ENCODE measurements at regions not wholly inside any gene's neighbourhood (a gene's known extent, or its start where the extent isn't known, plus 50 kb on each side); places are given as distances from the start of the nearest gene placed in this dataset.

- no peak for DNase-seq (ENCODE audit: insufficient read length, low spot score)
- TF ChIP-seq PAX5 (IDR thresholded peaks at IDR 0.05; ENCODE audit: insufficient read depth, low read length, severe bottlenecking) (no peak), SPI1 (IDR thresholded peaks at IDR 0.05; ENCODE audit: low read depth, low read length) (no peak), TAF1 (IDR thresholded peaks at IDR 0.05; ENCODE audit: low read depth, low read length) (no peak), POLR2A (IDR thresholded peaks at IDR 0.05; ENCODE audit: low read depth, low read length) (no peak), POU2F2 (IDR thresholded peaks at IDR 0.05; ENCODE audit: low read depth, low read length) (no peak), POLR2AphosphoS5 (IDR thresholded peaks at IDR 0.05; ENCODE audit: low read depth, low read length) (no peak)
- no peak for FAIRE-seq
Measured at GRCh38 chrX:22628275-22628674, 355.6 kb downstream of the CBLL2 start.

GRCh38 chrX:22629105-22629725, 356.5 kb downstream of the CBLL2 start:
- no peak for TF ChIP-seq POLR2AphosphoS5 (IDR thresholded peaks at IDR 0.05; ENCODE audit: low read depth, low read length)
- no peak for TF ChIP-seq POLR2A (IDR thresholded peaks at IDR 0.05; ENCODE audit: low read depth, low read length)
- no peak for TF ChIP-seq TAF1 (IDR thresholded peaks at IDR 0.05; ENCODE audit: low read depth, low read length)
- no peak for TF ChIP-seq POU2F2 (IDR thresholded peaks at IDR 0.05; ENCODE audit: low read depth, low read length)
- TF ChIP-seq SPI1 (IDR thresholded peaks at IDR 0.05; ENCODE audit: low read depth, low read length), result no peak
- TF ChIP-seq PAX5 (IDR thresholded peaks at IDR 0.05; ENCODE audit: insufficient read depth, low read length, severe bottlenecking), result no peak
- no peak for DNase-seq (ENCODE audit: insufficient read length, low spot score)
- FAIRE-seq, result no peak

GRCh38 chrX:22634083-22634482, 361.4 kb downstream of the CBLL2 start:
- no peak for FAIRE-seq

GRCh38 chrX:22634751-22635150, 362.0 kb downstream of the CBLL2 start:
- FAIRE-seq, result no peak
- TF ChIP-seq TAF1 (IDR thresholded peaks at IDR 0.05; ENCODE audit: low read depth, low read length) (no peak), PAX5 (IDR thresholded peaks at IDR 0.05; ENCODE audit: insufficient read depth, low read length, severe bottlenecking) (no peak), SPI1 (IDR thresholded peaks at IDR 0.05; ENCODE audit: low read depth, low read length) (no peak), POU2F2 (IDR thresholded peaks at IDR 0.05; ENCODE audit: low read depth, low read length) (no peak), POLR2AphosphoS5 (IDR thresholded peaks at IDR 0.05; ENCODE audit: low read depth, low read length) (no peak), POLR2A (IDR thresholded peaks at IDR 0.05; ENCODE audit: low read depth, low read length) (no peak)
- no peak for DNase-seq (ENCODE audit: insufficient read length, low spot score)

More at GRCh38 chrX:22634083-22634482, 361.4 kb downstream of the CBLL2 start:
- TF ChIP-seq POU2F2 (IDR thresholded peaks at IDR 0.05; ENCODE audit: low read depth, low read length), result no peak
- no peak for TF ChIP-seq TAF1 (IDR thresholded peaks at IDR 0.05; ENCODE audit: low read depth, low read length)
- no peak for DNase-seq (ENCODE audit: insufficient read length, low spot score)

GRCh38 chrX:22648281-22648680, 351.5 kb upstream of the DDX53 start:
- FAIRE-seq (no peak), DNase-seq (ENCODE audit: insufficient read length, low spot score) (no peak)
- TF ChIP-seq POU2F2 (IDR thresholded peaks at IDR 0.05; ENCODE audit: low read depth, low read length) (no peak), PAX5 (IDR thresholded peaks at IDR 0.05; ENCODE audit: insufficient read depth, low read length, severe bottlenecking) (no peak), POLR2A (IDR thresholded peaks at IDR 0.05; ENCODE audit: low read depth, low read length) (no peak), SPI1 (IDR thresholded peaks at IDR 0.05; ENCODE audit: low read depth, low read length) (no peak), TAF1 (IDR thresholded peaks at IDR 0.05; ENCODE audit: low read depth, low read length) (no peak), POLR2AphosphoS5 (IDR thresholded peaks at IDR 0.05; ENCODE audit: low read depth, low read length) (no peak)

- FAIRE-seq (no peak), DNase-seq (ENCODE audit: insufficient read length, low spot score) (no peak)
- TF ChIP-seq PAX5 (IDR thresholded peaks at IDR 0.05; ENCODE audit: insufficient read depth, low read length, severe bottlenecking) (no peak), POLR2A (IDR thresholded peaks at IDR 0.05; ENCODE audit: low read depth, low read length) (no peak), POU2F2 (IDR thresholded peaks at IDR 0.05; ENCODE audit: low read depth, low read length) (no peak), TAF1 (IDR thresholded peaks at IDR 0.05; ENCODE audit: low read depth, low read length) (no peak), SPI1 (IDR thresholded peaks at IDR 0.05; ENCODE audit: low read depth, low read length) (no peak), POLR2AphosphoS5 (IDR thresholded peaks at IDR 0.05; ENCODE audit: low read depth, low read length) (no peak)
Measured at GRCh38 chrX:22650691-22651090, 349.1 kb upstream of the DDX53 start.

GRCh38 chrX:22652596-22652995, 347.2 kb upstream of the DDX53 start:
- FAIRE-seq, result no peak

GRCh38 chrX:22660756-22661155, 339.0 kb upstream of the DDX53 start:
- FAIRE-seq (no peak), DNase-seq (ENCODE audit: insufficient read length, low spot score) (no peak)
- TF ChIP-seq PAX5 (IDR thresholded peaks at IDR 0.05; ENCODE audit: insufficient read depth, low read length, severe bottlenecking) (no peak), POLR2AphosphoS5 (IDR thresholded peaks at IDR 0.05; ENCODE audit: low read depth, low read length) (no peak), SPI1 (IDR thresholded peaks at IDR 0.05; ENCODE audit: low read depth, low read length) (no peak), POLR2A (IDR thresholded peaks at IDR 0.05; ENCODE audit: low read depth, low read length) (no peak), TAF1 (IDR thresholded peaks at IDR 0.05; ENCODE audit: low read depth, low read length) (no peak), POU2F2 (IDR thresholded peaks at IDR 0.05; ENCODE audit: low read depth, low read length) (no peak)

More at GRCh38 chrX:22652596-22652995, 347.2 kb upstream of the DDX53 start:
- TF ChIP-seq POU2F2 (IDR thresholded peaks at IDR 0.05; ENCODE audit: low read depth, low read length) (no peak), PAX5 (IDR thresholded peaks at IDR 0.05; ENCODE audit: insufficient read depth, low read length, severe bottlenecking) (no peak), SPI1 (IDR thresholded peaks at IDR 0.05; ENCODE audit: low read depth, low read length) (no peak), TAF1 (IDR thresholded peaks at IDR 0.05; ENCODE audit: low read depth, low read length) (no peak), POLR2AphosphoS5 (IDR thresholded peaks at IDR 0.05; ENCODE audit: low read depth, low read length) (no peak), POLR2A (IDR thresholded peaks at IDR 0.05; ENCODE audit: low read depth, low read length) (no peak)
- DNase-seq (ENCODE audit: insufficient read length, low spot score), result no peak

- DNase-seq (ENCODE audit: insufficient read length, low spot score) (no peak), FAIRE-seq (no peak)
- TF ChIP-seq POU2F2 (IDR thresholded peaks at IDR 0.05; ENCODE audit: low read depth, low read length) (no peak), SPI1 (IDR thresholded peaks at IDR 0.05; ENCODE audit: low read depth, low read length) (no peak), PAX5 (IDR thresholded peaks at IDR 0.05; ENCODE audit: insufficient read depth, low read length, severe bottlenecking) (no peak), TAF1 (IDR thresholded peaks at IDR 0.05; ENCODE audit: low read depth, low read length) (no peak), POLR2A (IDR thresholded peaks at IDR 0.05; ENCODE audit: low read depth, low read length) (no peak), POLR2AphosphoS5 (IDR thresholded peaks at IDR 0.05; ENCODE audit: low read depth, low read length) (no peak)
Measured at GRCh38 chrX:22662776-22663175, 337.0 kb upstream of the DDX53 start.

- FAIRE-seq (no peak), DNase-seq (ENCODE audit: insufficient read length, low spot score) (no peak)
- no peak for TF ChIP-seq PAX5 (IDR thresholded peaks at IDR 0.05; ENCODE audit: insufficient read depth, low read length, severe bottlenecking)
- TF ChIP-seq TAF1 (IDR thresholded peaks at IDR 0.05; ENCODE audit: low read depth, low read length), result no peak
- TF ChIP-seq SPI1 (IDR thresholded peaks at IDR 0.05; ENCODE audit: low read depth, low read length), result no peak
- no peak for TF ChIP-seq POLR2A (IDR thresholded peaks at IDR 0.05; ENCODE audit: low read depth, low read length)
- TF ChIP-seq POU2F2 (IDR thresholded peaks at IDR 0.05; ENCODE audit: low read depth, low read length), result no peak
- TF ChIP-seq POLR2AphosphoS5 (IDR thresholded peaks at IDR 0.05; ENCODE audit: low read depth, low read length), result no peak
Measured at GRCh38 chrX:22664826-22665225, 334.9 kb upstream of the DDX53 start.

All from GM12891 (cell line).